ENCODE measurements at regions not wholly inside any gene's neighbourhood (a gene's known extent, or its start where the extent isn't known, plus 50 kb on each side); places are given as distances from the start of the nearest gene placed in this dataset.
"Not testable (repeated sequence)": the region's sequence is repeated elsewhere in the genome, so short reads cannot be mapped to it uniquely, and the experiment has no call there.

- no peak for DNase-seq
These were observed 401.2 kb downstream of the PTH2R start for GRCh38 chr2:208807756-208808155.

DNA sequence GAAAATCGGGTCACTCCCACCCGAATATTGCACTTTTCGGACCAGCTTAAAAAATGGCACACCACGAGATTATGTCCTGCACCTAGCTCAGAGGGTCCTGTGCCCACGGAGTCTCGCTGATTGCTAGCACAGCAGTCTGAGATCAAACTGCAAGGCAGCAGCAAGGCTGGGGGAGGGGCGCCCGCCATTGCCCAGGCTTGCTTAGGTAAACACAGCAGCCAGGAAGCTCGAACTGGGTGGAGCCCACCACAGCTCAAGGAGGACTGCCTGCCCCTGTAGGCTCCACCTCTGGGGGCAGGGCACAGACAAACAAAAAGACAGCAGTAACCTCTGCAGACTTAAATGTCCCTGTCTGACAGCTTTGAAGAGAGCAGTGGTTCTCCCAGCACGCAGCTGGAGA is 405.3 kb downstream of the PTH2R start:
- DNase-seq = not testable (repeated sequence)

DNA sequence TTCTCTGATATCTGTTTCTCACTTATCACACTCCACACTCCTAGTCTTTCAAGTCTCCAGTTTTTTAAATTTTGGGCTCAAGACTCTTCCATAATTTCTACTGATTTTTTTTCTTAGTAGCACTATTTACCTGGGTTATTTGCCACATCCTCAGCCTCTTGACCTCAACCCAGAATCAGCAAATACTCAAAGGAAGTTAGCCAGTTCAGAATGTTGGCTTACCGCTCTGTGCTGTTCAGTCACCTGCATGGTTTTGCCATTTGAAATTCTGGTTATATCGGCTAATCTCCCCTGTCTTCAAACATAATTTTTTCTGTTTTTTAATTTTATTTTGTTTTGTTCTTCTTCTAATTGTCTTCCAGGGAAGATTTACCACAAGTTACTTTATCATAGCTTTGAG is 412.6 kb downstream of the PTH2R start:
- DNase-seq = no peak

- no peak for DNase-seq
These were observed 413.6 kb downstream of the PTH2R start for GRCh38 chr2:208820014-208820688.

DNA sequence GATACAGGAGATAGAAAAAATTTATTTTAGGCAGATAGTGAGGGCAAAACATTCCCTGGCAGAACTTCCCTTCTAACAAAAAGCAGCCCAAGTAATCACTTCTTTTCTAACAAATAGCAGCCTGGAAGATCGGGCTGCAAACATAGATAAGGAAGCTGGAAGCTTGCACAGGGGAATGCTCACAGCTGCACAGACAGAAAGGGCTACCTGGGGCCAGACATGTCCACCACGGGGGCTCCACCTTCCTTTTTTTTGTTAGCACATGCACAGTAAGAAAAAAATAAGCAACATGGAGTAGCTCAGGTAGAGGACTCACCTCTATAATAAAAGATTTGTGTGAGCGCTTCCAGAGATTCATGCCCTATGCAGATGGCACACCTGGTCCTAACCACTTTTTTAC is 420.5 kb downstream of the PTH2R start:
- DNase-seq = no peak

DNA sequence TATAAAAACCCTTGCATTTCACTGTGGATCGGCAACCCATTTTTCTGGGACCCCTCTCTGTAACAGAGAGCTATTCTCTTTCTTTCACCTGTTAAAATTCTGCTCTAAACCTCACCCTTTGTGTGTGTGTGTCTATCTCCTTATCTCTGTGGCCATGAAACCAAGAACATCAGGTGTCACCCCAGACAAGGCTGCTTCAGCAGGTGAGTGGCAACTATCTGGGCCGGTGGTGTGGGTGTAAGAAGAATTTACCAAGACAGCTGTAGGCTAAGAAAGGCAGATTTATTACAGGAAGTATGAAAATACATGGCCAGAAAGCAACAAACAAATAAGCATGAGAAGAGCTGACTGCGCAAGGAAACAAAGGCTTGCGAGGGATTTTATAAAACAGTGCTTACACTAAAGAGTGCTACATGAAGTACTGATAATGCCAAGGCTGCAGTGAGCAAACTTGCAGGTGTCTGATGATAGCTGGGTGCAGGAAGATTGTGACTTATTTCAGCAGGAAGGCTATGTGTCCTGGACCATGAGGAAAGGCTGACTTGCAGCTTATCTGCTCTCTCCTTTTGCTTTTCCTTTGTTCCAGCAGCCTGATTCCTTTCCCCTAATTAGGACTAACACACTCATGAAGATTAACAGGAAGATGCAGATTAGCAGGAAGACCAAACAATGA is 421.1 kb downstream of the PTH2R start:
- no peak for DNase-seq

DNA sequence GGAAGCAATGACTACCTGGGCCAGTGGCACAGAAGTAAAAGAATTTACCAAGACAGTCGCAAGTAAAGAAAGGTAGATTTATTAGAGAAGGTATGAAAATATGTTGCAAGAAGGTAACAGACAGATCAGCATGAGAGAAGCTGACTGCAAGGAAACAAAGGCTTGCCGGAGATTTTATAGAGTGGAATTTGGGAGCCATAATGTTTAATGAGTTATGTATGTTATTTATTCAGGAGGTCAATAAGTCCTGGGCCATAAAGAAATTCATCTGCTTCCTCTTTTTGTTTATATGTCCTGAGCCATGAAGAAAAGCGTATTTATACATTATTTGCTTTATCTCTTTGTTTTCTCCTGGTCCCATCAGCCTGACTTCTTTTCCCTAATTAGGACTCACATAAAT is 423.6 kb downstream of the PTH2R start:
- no peak for DNase-seq

DNA sequence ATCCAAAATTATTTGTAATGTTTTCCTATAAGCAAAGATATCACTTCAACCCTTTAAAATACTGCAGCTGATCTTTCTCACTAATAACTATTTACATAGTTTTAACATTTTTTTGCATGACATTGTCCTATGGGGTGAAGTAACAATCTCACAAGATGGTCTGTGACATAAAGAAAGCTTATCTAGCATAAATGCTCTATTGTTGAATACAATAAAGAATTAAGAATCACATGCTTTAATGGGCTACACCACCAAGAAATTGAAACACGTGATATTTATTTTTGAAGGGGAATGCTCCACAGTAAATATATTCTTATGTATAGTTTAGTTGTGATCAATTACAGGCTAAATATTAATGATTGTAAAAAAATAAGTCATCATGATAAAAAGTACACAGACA is 441.1 kb downstream of the PTH2R start:
- DNase-seq = no peak

- DNase-seq = no peak
These were observed 448.1 kb downstream of the PTH2R start for GRCh38 chr2:208854717-208855116.

DNA sequence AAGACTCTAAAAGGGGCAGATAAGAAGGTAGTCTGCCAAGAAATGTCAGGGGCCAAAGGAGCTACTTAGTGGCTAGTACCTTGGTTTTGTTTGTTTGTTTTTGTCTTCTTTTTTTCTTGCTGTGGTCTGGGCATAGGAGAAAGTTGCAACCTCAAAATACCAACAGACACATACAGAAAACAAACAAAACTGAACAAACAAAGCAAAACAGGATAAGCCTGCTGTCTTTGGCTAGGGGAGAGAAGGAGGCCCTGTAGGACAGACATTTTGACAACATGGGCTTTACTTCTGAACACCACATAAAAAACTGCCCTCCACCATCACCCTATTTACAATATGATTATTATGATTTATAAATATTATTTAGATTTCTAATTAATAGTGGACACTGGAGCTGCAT is 460.8 kb downstream of the PTH2R start:
- no peak for DNase-seq

- no peak for DNase-seq
These were observed 466.0 kb downstream of the PTH2R start for GRCh38 chr2:208872591-208872990.

DNA sequence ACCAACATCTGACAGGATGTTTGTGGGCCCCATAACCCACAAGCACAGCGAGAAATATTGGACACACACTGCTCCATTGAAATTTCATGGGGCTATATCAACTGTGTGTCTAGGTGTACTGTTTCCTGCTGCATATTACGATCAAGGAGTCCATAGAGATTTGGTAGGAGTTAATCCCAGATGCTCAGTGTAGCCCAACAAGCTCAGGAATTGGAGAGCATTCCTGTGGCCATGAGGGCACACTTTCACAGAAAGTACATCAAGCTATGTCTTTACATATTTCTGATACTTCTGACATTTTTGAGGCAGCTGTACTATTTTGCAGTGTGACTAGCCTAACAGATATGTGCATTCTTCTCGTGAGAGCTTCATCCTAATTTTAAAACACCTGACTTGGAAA is 473.1 kb downstream of the PTH2R start:
- no peak for DNase-seq

GRCh38 chr2:208880171-208880570 is 473.6 kb downstream of the PTH2R start:
- no peak for DNase-seq

GRCh38 chr2:208890486-208890885 is 483.9 kb downstream of the PTH2R start:
- DNase-seq = no peak

GRCh38 chr2:208892203-208892602 is 485.6 kb downstream of the PTH2R start:
- no peak for DNase-seq

DNA sequence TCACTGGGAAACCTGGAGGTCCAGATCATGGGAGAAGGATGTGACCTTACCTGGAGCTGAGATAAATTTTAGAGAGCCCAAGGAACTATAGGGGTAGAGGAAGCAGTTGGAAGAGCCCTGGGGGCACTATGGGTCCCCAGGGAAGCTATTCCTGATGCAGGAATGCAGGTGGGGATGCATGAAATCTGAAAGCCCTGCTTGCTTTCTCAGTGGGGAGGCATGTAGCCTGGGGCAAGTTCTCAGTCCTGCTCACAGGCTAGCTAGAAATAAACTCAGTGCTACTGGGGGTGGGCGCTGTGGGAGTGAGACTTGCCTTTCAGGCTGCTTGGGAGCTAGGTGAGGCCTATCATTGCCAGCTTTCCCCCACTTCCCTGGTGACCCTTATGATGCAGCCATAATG is 499.7 kb downstream of the PTH2R start:
- DNase-seq = no peak

- DNase-seq = no peak
These were observed 508.4 kb upstream of the MAP2 start for GRCh38 chr2:208915401-208915800.

DNA sequence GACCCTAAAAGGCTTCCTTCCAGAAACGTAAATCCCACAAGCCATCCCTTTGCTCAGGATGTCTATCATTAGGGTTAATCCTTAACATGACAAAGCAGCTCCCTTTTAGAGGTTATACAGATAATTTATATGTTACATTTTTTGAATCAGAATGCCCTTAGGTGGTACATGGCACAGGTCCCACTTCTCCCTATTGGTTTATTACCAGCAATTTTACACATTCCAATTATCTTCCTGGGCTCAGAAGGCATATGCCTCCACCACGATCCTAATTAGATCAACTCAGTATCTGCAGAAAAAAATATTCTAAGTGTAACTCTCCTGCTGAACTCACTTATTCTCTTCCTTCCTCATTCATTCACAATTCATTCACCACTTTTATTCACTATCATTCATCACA is 507.0 kb upstream of the MAP2 start:
- no peak for DNase-seq

GRCh38 chr2:208921358-208921757 is 502.5 kb upstream of the MAP2 start:
- not testable (repeated sequence) for DNase-seq

DNA sequence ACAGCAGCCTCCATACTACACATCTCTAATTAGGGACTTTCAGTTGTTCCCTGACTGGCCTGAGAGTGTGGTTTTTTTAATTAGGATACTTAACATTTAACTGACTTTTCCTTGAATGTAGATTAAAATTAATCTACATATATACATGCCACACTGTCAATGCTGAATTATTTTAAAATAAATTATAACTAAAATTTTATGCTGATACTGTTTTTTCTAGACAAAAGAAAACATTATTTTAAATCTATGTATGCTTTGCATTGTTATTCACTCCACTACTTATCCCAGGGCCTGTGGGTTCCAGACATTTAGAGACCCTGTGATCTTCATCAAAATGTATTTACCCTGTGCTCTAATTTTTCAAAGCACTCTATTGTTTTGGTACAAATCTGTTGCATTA is 496.0 kb upstream of the MAP2 start:
- DNase-seq = no peak

DNA sequence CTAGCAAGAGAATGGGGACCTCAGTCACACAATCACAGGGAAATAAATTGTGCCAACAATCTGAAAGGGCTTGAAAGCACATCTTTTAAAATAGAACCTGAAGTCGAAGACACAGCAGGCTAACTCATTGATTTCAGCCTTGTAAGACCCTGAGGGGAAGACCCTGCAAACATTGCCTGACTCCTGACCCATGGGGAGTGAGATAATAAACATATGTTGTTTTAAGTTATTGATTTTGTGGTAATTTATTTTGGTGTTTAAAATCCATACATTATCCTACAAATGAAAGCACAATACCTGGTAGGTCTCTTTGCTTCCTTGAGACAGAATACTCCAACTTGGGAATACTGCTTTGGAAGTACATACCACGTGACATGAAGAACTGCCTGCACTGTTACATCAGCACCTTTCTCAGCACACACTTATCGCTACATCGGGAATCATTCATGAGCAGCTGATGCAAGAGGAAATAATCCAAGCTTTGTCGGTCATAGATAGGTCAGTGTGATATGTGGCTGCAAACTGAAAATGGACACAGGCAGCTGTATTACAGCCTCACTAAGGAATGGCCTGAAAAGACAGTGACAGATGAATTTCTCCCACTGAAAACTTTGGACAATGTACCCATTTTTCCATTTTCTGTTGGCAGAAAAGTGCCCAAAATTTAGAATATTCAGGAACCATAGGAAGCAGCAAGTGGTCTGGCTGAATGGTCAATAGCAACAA is 494.5 kb upstream of the MAP2 start:
- no peak for DNase-seq

- DNase-seq = no peak
These were observed 493.9 kb upstream of the MAP2 start for GRCh38 chr2:208929894-208930427.

GRCh38 chr2:208935531-208935930 is 488.3 kb upstream of the MAP2 start:
- DNase-seq = no peak

DNA sequence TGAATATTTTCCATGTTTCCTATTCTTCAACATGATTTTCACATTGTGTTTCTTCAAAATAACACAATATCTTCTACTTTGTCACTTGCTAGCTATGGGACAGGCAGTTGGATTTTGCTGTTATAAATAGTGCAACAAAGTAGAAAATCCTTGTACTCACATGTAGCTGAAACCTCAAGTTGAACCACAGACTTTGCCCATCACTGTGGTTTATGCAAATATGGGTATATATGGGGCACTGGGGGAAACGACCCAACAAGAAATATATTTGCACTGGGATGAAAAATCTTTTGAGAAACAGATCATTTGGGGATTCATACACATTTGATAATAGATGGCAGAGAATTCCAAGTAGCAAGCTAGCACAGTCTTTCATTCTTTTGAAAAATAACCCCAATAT is 486.3 kb upstream of the MAP2 start:
- DNase-seq = no peak
